Upper lobe of left lung (tissue), 6 donors: ENCODE measurements at regions not wholly inside any gene's neighbourhood (a gene's known extent, or its start where the extent isn't known, plus 50 kb on each side); places are given as distances from the start of the nearest gene placed in this dataset.
"Not testable (repeated sequence)": the region's sequence is repeated elsewhere in the genome, so short reads cannot be mapped to it uniquely, and the experiment has no call there.

Experiments used
- ATAC-seq, 2 donors: fragments of 200-7000 bp; cut with Tn5 transposase; one replicate each; pipeline ENCODE4 v1.9.1; 2022; ENCODE audit warnings: mild to moderate bottlenecking in 2 of 2, moderate library complexity in 2 of 2; ENCODE audit not compliant: low FRiP score in 2 of 2
- DNase-seq, 2 donors: peaks; one replicate each; pipeline ENCODE4 v3.0.0-alpha.2; 2019 to 2020
- H3K27ac ChIP-seq, 4 donors: fragments of 200-600 bp; sonication (generic); one replicate each; pipeline ENCODE4 v1.5.1; 2016 to 2019
- H3K27me3 ChIP-seq, 4 donors: fragments of 200-600 bp; sonication (generic); one replicate each; pipeline ENCODE4 v1.5.1; 2017 to 2019
- H3K36me3 ChIP-seq, 4 donors: fragments of 200-600 bp; sonication (generic); one replicate each; pipeline ENCODE4 v1.5.1; 2016 to 2019
- H3K4me1 ChIP-seq, 4 donors: fragments of 200-600 bp; sonication (generic); one replicate each; pipeline ENCODE4 v1.5.1; 2018 to 2019
- H3K4me3 ChIP-seq, 4 donors: fragments of 200-600 bp; sonication (generic); one replicate each; pipeline ENCODE4 v1.5.1; 2017 to 2019; ENCODE audit warnings: mild to moderate bottlenecking in 2 of 4, moderate library complexity in 1 of 4
- H3K9me3 ChIP-seq, 4 donors: fragments of 200-600 bp; sonication (generic); one replicate each; pipeline ENCODE4 v1.5.1; 2018 to 2019
- CTCF ChIP-seq, 6 experiments: fragments of 450-650 bp in 4 of 6; fragments of 200-600 bp in 2 of 6; sonication (generic) in 2 of 6; IDR thresholded peaks; one replicate each; pipeline ENCODE4 v1.5.1; 2016 to 2019; ENCODE audit warnings: antibody characterized with exemption in 6 of 6
- EP300 ChIP-seq, 4 donors: sonication (generic); formaldehyde crosslinking; IDR thresholded peaks; one replicate each; pipeline ENCODE4 v1.5.1; 2017; ENCODE audit warnings: antibody characterized with exemption in 4 of 4, control low read depth in 2 of 4
- POLR2A ChIP-seq, 4 donors: fragments of 450-650 bp; IDR thresholded peaks; one replicate each; pipeline ENCODE4 v1.5.1; 2016 to 2017; ENCODE audit warnings: antibody characterized with exemption in 4 of 4, mild to moderate bottlenecking in 2 of 4
- POLR2AphosphoS5 ChIP-seq, 2 donors: sonication (generic); formaldehyde crosslinking; IDR thresholded peaks; one replicate each; pipeline ENCODE4 v1.5.1; 2017; ENCODE audit warnings: antibody characterized with exemption in 2 of 2
- WGBS, 2 donors: methylation state at CpG; one replicate each; pipeline ENCODE4 v1.1.5; 2017 to 2018; 5-methylcytosine and 5-hydroxymethylcytosine counted together
- donor health status: DM: no; HTN: no; CAD: no; lungs with moderate emphysema.
- donor health status: DM: no; HTN: yes; CAD: no; lungs with severe emphysema.

- DNase-seq (peak in 1 of 2 donors; percentile 68), ATAC-seq (peak in 1 of 2 donors; percentile 44)
- H3K27me3 ChIP-seq: no peaks in the 10 kb centered on the region
These were observed 114.2 kb upstream of the ZNF236 start for GRCh38 chr18:76708071-76708721.

GRCh38 chr18:76707534-76707933 lies 114.8 kb upstream of the ZNF236 start:
- H3K9me3 ChIP-seq: no peaks in the 10 kb centered on the region
- H3K4me1 ChIP-seq: peaks cover 0 to 7% (median 3%) of the 10 kb centered on the region in 4 donors
- H3K4me3 ChIP-seq: no peak overlapping the region
- TF ChIP-seq EP300 (IDR thresholded peaks at IDR 0.05): no peak
- 90 to 97% methylated on average over 7 of the region's 7 CpGs for WGBS, 2 donors
- ATAC-seq (no peak), DNase-seq (no peak)
- no peak overlapping the region for H3K27ac ChIP-seq
- H3K27me3 ChIP-seq: no peaks in the 10 kb centered on the region
- no peaks in the 10 kb centered on the region for H3K36me3 ChIP-seq

More at GRCh38 chr18:76708071-76708721, 114.2 kb upstream of the ZNF236 start:
- H3K9me3 ChIP-seq: no peaks in the 10 kb centered on the region
- TF ChIP-seq EP300 (IDR thresholded peaks at IDR 0.05) (no peak), POLR2A (IDR thresholded peaks at IDR 0.05) (no peak), POLR2AphosphoS5 (IDR thresholded peaks at IDR 0.05) (no peak), CTCF (IDR thresholded peaks at IDR 0.05) (no peak)
- H3K4me3 ChIP-seq: no peak overlapping the region
- H3K27ac ChIP-seq: no peak overlapping the region
- peaks cover 0 to 7% (median 3%) of the 10 kb centered on the region in 4 donors for H3K4me1 ChIP-seq
- no peaks in the 10 kb centered on the region for H3K36me3 ChIP-seq
- WGBS, 2 donors: 86 to 94% methylated on average over 7 to 28 of the region's 28 CpGs

GRCh38 chr18:76704589-76704988 lies 117.8 kb upstream of the ZNF236 start:
- H3K4me1 ChIP-seq, H3K9me3 ChIP-seq, DNase-seq, H3K4me3 ChIP-seq, H3K27me3 ChIP-seq, H3K27ac ChIP-seq, H3K36me3 ChIP-seq, ATAC-seq: not testable (repeated sequence)
- WGBS, 2 donors: 87 to 91% methylated on average over 4 of the region's 4 CpGs

- ATAC-seq: no peak
- WGBS, 2 donors: 88 to 93% methylated on average over 11 of the region's 11 CpGs
- DNase-seq: no peak
These were observed 122.4 kb upstream of the ZNF236 start for GRCh38 chr18:76699923-76700322.

GRCh38 chr18:76697441-76697901 lies 124.9 kb upstream of the ZNF236 start:
- no peak for TF ChIP-seq EP300 (IDR thresholded peaks at IDR 0.05)
- no peak for TF ChIP-seq CTCF (IDR thresholded peaks at IDR 0.05)
- no peak for TF ChIP-seq POLR2AphosphoS5 (IDR thresholded peaks at IDR 0.05)
- no peak for TF ChIP-seq POLR2A (IDR thresholded peaks at IDR 0.05)
- ATAC-seq: peak; percentile 53
- Histone ChIP-seq H3K9me3 (no peaks in the 10 kb centered on the region), H3K36me3 (no peaks in the 10 kb centered on the region), H3K27me3 (no peaks in the 10 kb centered on the region), H3K27ac (no peak overlapping the region), H3K4me3 (peak overlapping the region in 1 of 4 donors; percentile 21), H3K4me1 (peaks cover 0 to 6% (median 3%) of the 10 kb centered on the region in 4 donors)
- DNase-seq: no peak
- WGBS, 2 donors: 4 to 10% methylated on average over 13 of the region's 13 CpGs

More at GRCh38 chr18:76699923-76700322, 122.4 kb upstream of the ZNF236 start:
- H3K27me3 ChIP-seq: no peaks in the 10 kb centered on the region
- no peaks in the 10 kb centered on the region for H3K36me3 ChIP-seq
- no peak overlapping the region for H3K27ac ChIP-seq
- TF ChIP-seq POLR2A (IDR thresholded peaks at IDR 0.05): no peak
- TF ChIP-seq CTCF (IDR thresholded peaks at IDR 0.05): no peak
- TF ChIP-seq EP300 (IDR thresholded peaks at IDR 0.05): no peak
- no peak for TF ChIP-seq POLR2AphosphoS5 (IDR thresholded peaks at IDR 0.05)
- peaks cover 0 to 6% (median 3%) of the 10 kb centered on the region in 4 donors for H3K4me1 ChIP-seq
- H3K4me3 ChIP-seq: no peak overlapping the region
- H3K9me3 ChIP-seq: no peaks in the 10 kb centered on the region

GRCh38 chr18:76691800-76692199 lies 130.6 kb upstream of the ZNF236 start:
- Histone ChIP-seq H3K4me3 (no peak overlapping the region), H3K27ac (no peak overlapping the region), H3K4me1 (no peaks in the 10 kb centered on the region), H3K9me3 (no peaks in the 10 kb centered on the region), H3K36me3 (no peaks in the 10 kb centered on the region), H3K27me3 (no peaks in the 10 kb centered on the region)
- no peak for TF ChIP-seq POLR2AphosphoS5 (IDR thresholded peaks at IDR 0.05)
- no peak for TF ChIP-seq CTCF (IDR thresholded peaks at IDR 0.05)
- no peak for TF ChIP-seq POLR2A (IDR thresholded peaks at IDR 0.05)
- no peak for TF ChIP-seq EP300 (IDR thresholded peaks at IDR 0.05)
- no peak for DNase-seq
- 52 to 54% methylated on average over 7 of the region's 7 CpGs for WGBS, 2 donors
- no peak for ATAC-seq
